Keratinocyte (primary cell): ENCODE measurements at regions not wholly inside any gene's neighbourhood (a gene's known extent, or its start where the extent isn't known, plus 50 kb on each side); places are given as distances from the start of the nearest gene placed in this dataset.

Source experiments
- DNase-seq: peaks from one replicate; pipeline ENCODE4 v3.0.0-alpha.2; 2011; ENCODE audit warnings: low read depth, missing footprints, low spot score
- FAIRE-seq: peaks from 2 replicates; lab custom pipeline; 2011; peaks lifted over from hg19 to GRCh38; lab: Jason Lieb, UNC
- H2AFZ ChIP-seq: 2 replicates; pipeline ENCODE4 v1.6.0; 2012; ENCODE audit warnings: low read length, control low read depth, inconsistent platforms; ENCODE audit not compliant: control insufficient read depth
- H3K27ac ChIP-seq: 2 replicates; pipeline ENCODE4 v1.5.1; 2011; ENCODE audit warnings: low read length; ENCODE audit not compliant: control insufficient read depth, insufficient read depth
- H3K27me3 ChIP-seq: 3 replicates; pipeline ENCODE4 v1.6.0; 2011; ENCODE audit warnings: low read length; ENCODE audit not compliant: control insufficient read depth, insufficient read depth; ENCODE audit errors: extremely low read depth
- H3K36me3 ChIP-seq, 2 experiments: 2 replicates in 1 of 2; 3 replicates in 1 of 2; pipeline ENCODE4 v1.5.1; 2011; ENCODE audit warnings: low read length in 2 of 2, mild to moderate bottlenecking in 1 of 2; ENCODE audit not compliant: control insufficient read depth in 2 of 2, insufficient read depth in 2 of 2; ENCODE audit errors: extremely low read depth in 1 of 2
- H3K4me1 ChIP-seq: 3 replicates; pipeline ENCODE4 v1.5.1; 2011; ENCODE audit warnings: low read length; ENCODE audit not compliant: control insufficient read depth, insufficient read depth; ENCODE audit errors: extremely low read depth
- H3K4me2 ChIP-seq: 3 replicates; pipeline ENCODE4 v1.6.0; 2011; ENCODE audit warnings: low read depth, low read length; ENCODE audit not compliant: control insufficient read depth, insufficient read depth; ENCODE audit errors: extremely low read depth
- H3K4me3 ChIP-seq, 3 experiments: fragments of 200-600 bp in 1 of 3; sonication (generic) in 1 of 3; 2 replicates in 2 of 3; 3 replicates in 1 of 3; pipeline ENCODE4 v1.5.1; 2011 to 2016; ENCODE audit warnings: low read length in 3 of 3, mild to moderate bottlenecking in 3 of 3, control low read depth in 2 of 3, inconsistent platforms in 1 of 3, low read depth in 1 of 3, mixed read lengths in 1 of 3, mixed run types in 1 of 3, moderate library complexity in 1 of 3; ENCODE audit not compliant: control insufficient read depth in 2 of 3, insufficient read depth in 2 of 3; ENCODE audit errors: extremely low read depth in 1 of 3
- H3K79me2 ChIP-seq: 2 replicates; pipeline ENCODE4 v1.6.0; 2012; ENCODE audit warnings: low read length; ENCODE audit not compliant: control insufficient read depth, insufficient read depth
- H3K9ac ChIP-seq: 3 replicates; pipeline ENCODE4 v1.6.0; 2011; ENCODE audit warnings: low read length; ENCODE audit not compliant: control insufficient read depth, insufficient read depth; ENCODE audit errors: extremely low read depth
- H3K9me1 ChIP-seq: 3 replicates; pipeline ENCODE4 v1.6.0; 2011; ENCODE audit warnings: low read length; ENCODE audit not compliant: control insufficient read depth, insufficient read depth; ENCODE audit errors: extremely low read depth
- H3K9me3 ChIP-seq: 2 replicates; pipeline ENCODE4 v1.5.1; 2012; ENCODE audit warnings: low read depth, low read length; ENCODE audit not compliant: control insufficient read depth
- H4K20me1 ChIP-seq: 3 replicates; pipeline ENCODE4 v1.6.0; 2011; ENCODE audit warnings: low read length; ENCODE audit not compliant: control insufficient read depth, insufficient read depth; ENCODE audit errors: extremely low read depth
- CTCF ChIP-seq, 3 experiments: IDR thresholded peaks in 1 of 3; conservative IDR thresholded peaks in 1 of 3; optimal IDR thresholded peaks in 1 of 3; 2 replicates in 2 of 3; 3 replicates in 1 of 3; pipeline versions ENCODE3 to v1.5.1; 2011; ENCODE audit warnings: low read length in 3 of 3, mild to moderate bottlenecking in 3 of 3, moderate library complexity in 2 of 3, control low read depth in 1 of 3, inconsistent platforms in 1 of 3; ENCODE audit not compliant: insufficient read depth in 2 of 3; ENCODE audit errors: extremely low read depth in 1 of 3
- EZH2 ChIP-seq: IDR thresholded peaks from one replicate; pipeline ENCODE4 v1.6.1; 2012; ENCODE audit warnings: inconsistent platforms, mild to moderate bottlenecking, low read length, moderate library complexity
- dilution Hi-C: fragments of 300-500 bp; cut with MboI; formaldehyde crosslinking; loops from one replicate; pipeline ENCODE4 v1.7.0; 2020; ENCODE audit warnings: low sequenced_read_pairs; ENCODE audit not compliant: extremely low pct_ligation_motif_present

- no peak overlapping the region for H3K4me2 ChIP-seq
- H3K9me3 ChIP-seq = no peaks in the 10 kb centered on the region
- no peak overlapping the region for H3K9ac ChIP-seq
- H4K20me1 ChIP-seq = no peaks in the 10 kb centered on the region
- H3K4me3 ChIP-seq = no peak overlapping the region
- peaks cover 4% of the 10 kb centered on the region for H3K4me1 ChIP-seq
- TF ChIP-seq EZH2 (no peak), CTCF (optimal IDR thresholded peaks at IDR 0.05 in 1 of 3, IDR thresholded peaks at IDR 0.05 in 1 of 3, conservative IDR thresholded peaks at IDR 0.05 in 1 of 3; ENCODE audit: extremely low read depth in 1 of 3, insufficient read depth in 2 of 3, low read length in 3 of 3) (no peak)
- FAIRE-seq (no peak), DNase-seq (no peak)
- dilution Hi-C loops = no loop called here
- no peaks in the 10 kb centered on the region for H3K36me3 ChIP-seq
- no peak overlapping the region for H3K27ac ChIP-seq
- H3K9me1 ChIP-seq = no peaks in the 10 kb centered on the region
- H2AFZ ChIP-seq = no peak overlapping the region
- H3K27me3 ChIP-seq = no peaks in the 10 kb centered on the region
- H3K79me2 ChIP-seq = no peaks in the 10 kb centered on the region
These were observed 260.6 kb upstream of the NECTIN3 start for GRCh38 chr3:110811050-110811449.

GRCh38 chr3:110813541-110813940 is 258.1 kb upstream of the NECTIN3 start:
- H2AFZ ChIP-seq = no peak overlapping the region
- DNase-seq = no peak
- H3K9me3 ChIP-seq = no peaks in the 10 kb centered on the region
- no peaks in the 10 kb centered on the region for H4K20me1 ChIP-seq
- no peak for TF ChIP-seq CTCF (optimal IDR thresholded peaks at IDR 0.05 in 1 of 3, IDR thresholded peaks at IDR 0.05 in 1 of 3, conservative IDR thresholded peaks at IDR 0.05 in 1 of 3; ENCODE audit: extremely low read depth in 1 of 3, insufficient read depth in 2 of 3, low read length in 3 of 3)
- no peak for TF ChIP-seq EZH2
- no peak overlapping the region for H3K9ac ChIP-seq
- H3K79me2 ChIP-seq = no peaks in the 10 kb centered on the region
- H3K9me1 ChIP-seq = no peaks in the 10 kb centered on the region
- no peak overlapping the region for H3K4me2 ChIP-seq
- H3K27ac ChIP-seq = no peak overlapping the region
- no peaks in the 10 kb centered on the region for H3K27me3 ChIP-seq
- peaks cover 4% of the 10 kb centered on the region for H3K4me1 ChIP-seq
- dilution Hi-C loops = no loop called here
- H3K36me3 ChIP-seq = no peaks in the 10 kb centered on the region
- no peak for FAIRE-seq
- no peak overlapping the region for H3K4me3 ChIP-seq
